ENCODE measurements at regions not wholly inside any gene's neighbourhood (a gene's known extent, or its start where the extent isn't known, plus 50 kb on each side); places are given as distances from the start of the nearest gene placed in this dataset.

GRCh38 chr10:56662765-56663447, 301.8 kb upstream of the ZWINT start (continued):
- TF ChIP-seq NFYB (IDR thresholded peaks at IDR 0.05; ENCODE audit: insufficient read depth, low read depth, low read length): no peak
- no peak for TF ChIP-seq PRDM15 (CRISPR knock-in tag; IDR thresholded peaks at IDR 0.05)
- no peak for TF ChIP-seq POU2F2 (IDR thresholded peaks at IDR 0.05; ENCODE audit: borderline replicate concordance, low read depth, low read length)
- no peak for TF ChIP-seq STAT3 (IDR thresholded peaks at IDR 0.05; ENCODE audit: low read depth, low read length)
- no peak for TF ChIP-seq NFXL1 (IDR thresholded peaks at IDR 0.05; ENCODE audit: borderline replicate concordance)
- no peak for TF ChIP-seq HSF1 (IDR thresholded peaks at IDR 0.05; ENCODE audit: low read depth, low read length)
- TF ChIP-seq MYC (IDR thresholded peaks at IDR 0.05; ENCODE audit: insufficient read depth, insufficient read length, insufficient replicate concordance, low read length, severe bottlenecking): no peak
- TF ChIP-seq MTA2 (IDR thresholded peaks at IDR 0.05; ENCODE audit: low read depth): peak; percentile 35; the same call in 1 of the 2 replicates
- no peak for TF ChIP-seq REST (IDR thresholded peaks at IDR 0.05; ENCODE audit: low read depth, low read length)
- TF ChIP-seq SUZ12 (IDR thresholded peaks at IDR 0.05; ENCODE audit: unreplicated experiment): no peak
- TF ChIP-seq RB1 (IDR thresholded peaks at IDR 0.05; ENCODE audit: borderline replicate concordance): no peak; the same call in 1 of the 2 replicates
- TF ChIP-seq MXI1 (IDR thresholded peaks at IDR 0.05; ENCODE audit: low read depth, low read length): no peak
- no peak for TF ChIP-seq FOXK2 (IDR thresholded peaks at IDR 0.05)
- TF ChIP-seq SREBF2 (IDR thresholded peaks at IDR 0.05; ENCODE audit: low read length): no peak
- TF ChIP-seq, protein P1, sequence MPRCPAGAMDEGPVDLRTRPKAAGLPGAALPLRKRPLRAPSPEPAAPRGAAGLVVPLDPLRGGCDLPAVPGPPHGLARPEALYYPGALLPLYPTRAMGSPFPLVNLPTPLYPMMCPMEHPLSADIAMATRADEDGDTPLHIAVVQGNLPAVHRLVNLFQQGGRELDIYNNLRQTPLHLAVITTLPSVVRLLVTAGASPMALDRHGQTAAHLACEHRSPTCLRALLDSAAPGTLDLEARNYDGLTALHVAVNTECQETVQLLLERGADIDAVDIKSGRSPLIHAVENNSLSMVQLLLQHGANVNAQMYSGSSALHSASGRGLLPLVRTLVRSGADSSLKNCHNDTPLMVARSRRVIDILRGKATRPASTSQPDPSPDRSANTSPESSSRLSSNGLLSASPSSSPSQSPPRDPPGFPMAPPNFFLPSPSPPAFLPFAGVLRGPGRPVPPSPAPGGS (IDR thresholded peaks at IDR 0.05; ENCODE audit: borderline replicate concordance, insufficient read depth, low read depth, low read length, poor library complexity, severe bottlenecking): no peak
- no peak for TF ChIP-seq ZBTB33 (IDR thresholded peaks at IDR 0.05)
- TF ChIP-seq MYB (IDR thresholded peaks at IDR 0.05; ENCODE audit: borderline replicate concordance, low read depth, low read length): no peak

Measured in GM12878 (cell line).